ENCODE measurements at regions not wholly inside any gene's neighbourhood (a gene's known extent, or its start where the extent isn't known, plus 50 kb on each side); places are given as distances from the start of the nearest gene placed in this dataset.

DNA sequence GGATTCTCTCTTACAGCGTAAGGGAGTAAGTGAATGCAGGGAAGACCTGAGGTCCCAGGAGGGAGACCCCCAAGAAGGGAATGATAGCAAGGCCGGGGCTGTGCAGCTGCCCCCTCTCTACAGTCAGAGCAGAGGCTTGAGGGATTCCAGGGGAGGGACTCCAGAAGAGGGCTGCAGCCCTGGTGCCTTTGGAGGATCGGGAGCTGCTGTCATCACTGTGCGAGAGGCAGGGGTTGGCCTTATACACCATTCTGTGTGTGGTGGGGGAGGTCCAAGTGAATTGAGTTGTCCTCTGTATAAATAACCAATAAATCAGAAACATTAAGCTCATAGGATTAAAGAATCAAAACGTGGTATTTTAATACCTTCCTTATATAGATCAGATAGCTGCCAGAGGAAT lies 114.9 kb downstream of the GLI2 start:
- peaks cover 0 to 9% (median 3%) of the 10 kb centered on the region in 4 donors for H3K4me1 ChIP-seq
- no peak overlapping the region for H3K27ac ChIP-seq
- no peaks in the 10 kb centered on the region for H3K27me3 ChIP-seq
- WGBS, 2 donors (ENCODE audit: low coverage in 1 of 2): 0 to 61% methylated on average over 1 to 5 of the region's 5 CpGs
- TF ChIP-seq EP300 (IDR thresholded peaks at IDR 0.05; ENCODE audit: low read depth) (no peak), POLR2AphosphoS5 (IDR thresholded peaks at IDR 0.05) (no peak), POLR2A (IDR thresholded peaks at IDR 0.05) (no peak)
- TF ChIP-seq, protein P1, sequence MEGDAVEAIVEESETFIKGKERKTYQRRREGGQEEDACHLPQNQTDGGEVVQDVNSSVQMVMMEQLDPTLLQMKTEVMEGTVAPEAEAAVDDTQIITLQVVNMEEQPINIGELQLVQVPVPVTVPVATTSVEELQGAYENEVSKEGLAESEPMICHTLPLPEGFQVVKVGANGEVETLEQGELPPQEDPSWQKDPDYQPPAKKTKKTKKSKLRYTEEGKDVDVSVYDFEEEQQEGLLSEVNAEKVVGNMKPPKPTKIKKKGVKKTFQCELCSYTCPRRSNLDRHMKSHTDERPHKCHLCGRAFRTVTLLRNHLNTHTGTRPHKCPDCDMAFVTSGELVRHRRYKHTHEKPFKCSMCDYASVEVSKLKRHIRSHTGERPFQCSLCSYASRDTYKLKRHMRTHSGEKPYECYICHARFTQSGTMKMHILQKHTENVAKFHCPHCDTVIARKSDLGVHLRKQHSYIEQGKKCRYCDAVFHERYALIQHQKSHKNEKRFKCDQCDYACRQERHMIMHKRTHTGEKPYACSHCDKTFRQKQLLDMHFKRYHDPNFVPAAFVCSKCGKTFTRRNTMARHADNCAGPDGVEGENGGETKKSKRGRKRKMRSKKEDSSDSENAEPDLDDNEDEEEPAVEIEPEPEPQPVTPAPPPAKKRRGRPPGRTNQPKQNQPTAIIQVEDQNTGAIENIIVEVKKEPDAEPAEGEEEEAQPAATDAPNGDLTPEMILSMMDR (IDR thresholded peaks at IDR 0.05): no peak
- no peak for DNase-seq
- H3K9me3 ChIP-seq: no peaks in the 10 kb centered on the region
- in situ Hi-C loops (cut with MboI; ENCODE audit: low pct_ligation_motif_present in 1 of 4, low pct_unique_long_range_greater_than_20kb in 1 of 4, low sequenced_read_pairs in 3 of 4): no loop called here
- intact Hi-C loops (cut with DNase I; ENCODE audit: low total_unique reads): loop anchor here (10.0 kb wide), 1 partner anchor 116 kb away; the partner anchor contains the start of gene GLI2
- H3K36me3 ChIP-seq: no peaks in the 10 kb centered on the region
- H3K4me3 ChIP-seq: no peak overlapping the region

GRCh38 chr2:120851116-120851773 lies 115.6 kb downstream of the GLI2 start:
- no peak for DNase-seq
- in situ Hi-C loops (cut with MboI; ENCODE audit: low pct_ligation_motif_present in 1 of 4, low pct_unique_long_range_greater_than_20kb in 1 of 4, low sequenced_read_pairs in 3 of 4) (no loop called here), intact Hi-C loops (cut with DNase I; ENCODE audit: low total_unique reads) (loop anchor here (10.0 kb wide), 1 partner anchor 116 kb away; the partner anchor contains the start of gene GLI2)
- no peaks in the 10 kb centered on the region for H3K27me3 ChIP-seq
- no peak overlapping the region for H3K27ac ChIP-seq
- no peak overlapping the region for H3K4me3 ChIP-seq
- TF ChIP-seq POLR2AphosphoS5 (IDR thresholded peaks at IDR 0.05): no peak
- TF ChIP-seq, protein P1 (IDR thresholded peaks at IDR 0.05): no peak
- TF ChIP-seq POLR2A (IDR thresholded peaks at IDR 0.05): no peak
- no peak for TF ChIP-seq EP300 (IDR thresholded peaks at IDR 0.05; ENCODE audit: low read depth)
- no peaks in the 10 kb centered on the region for H3K9me3 ChIP-seq
- H3K36me3 ChIP-seq: no peaks in the 10 kb centered on the region
- peaks cover 0 to 9% (median 3%) of the 10 kb centered on the region in 4 donors for H3K4me1 ChIP-seq
- 81% methylated on average over 3 of the region's 3 CpGs; no CpG with 5 or more reads in 1 of the 2 donors for WGBS, 2 donors (ENCODE audit: low coverage in 1 of 2)

GRCh38 chr2:120852200-120852815 lies 116.6 kb downstream of the GLI2 start:
- H3K36me3 ChIP-seq: no peaks in the 10 kb centered on the region
- H3K4me1 ChIP-seq: peaks cover 0 to 5% (median 1%) of the 10 kb centered on the region in 4 donors
- no peaks in the 10 kb centered on the region for H3K9me3 ChIP-seq
- in situ Hi-C loops (cut with MboI; ENCODE audit: low pct_ligation_motif_present in 1 of 4, low pct_unique_long_range_greater_than_20kb in 1 of 4, low sequenced_read_pairs in 3 of 4): no loop called here
- no peak overlapping the region for H3K4me3 ChIP-seq
- DNase-seq: no peak
- no peak for TF ChIP-seq POLR2A (IDR thresholded peaks at IDR 0.05)
- TF ChIP-seq, protein P1 (IDR thresholded peaks at IDR 0.05): no peak
- no peak for TF ChIP-seq EP300 (IDR thresholded peaks at IDR 0.05; ENCODE audit: low read depth)
- TF ChIP-seq POLR2AphosphoS5 (IDR thresholded peaks at IDR 0.05): no peak
- H3K27me3 ChIP-seq: no peaks in the 10 kb centered on the region
- H3K27ac ChIP-seq: no peak overlapping the region
- intact Hi-C loops (cut with DNase I; ENCODE audit: low total_unique reads): loop anchor here (10.0 kb wide), 1 partner anchor 118 kb away; the partner anchor contains the start of gene GLI2
- WGBS, 2 donors (ENCODE audit: low coverage in 1 of 2): 78% methylated on average over 12 of the region's 12 CpGs; no CpG with 5 or more reads in 1 of the 2 donors

- Histone ChIP-seq H3K36me3 (no peaks in the 10 kb centered on the region), H3K4me1 (no peaks in the 10 kb centered on the region), H3K9me3 (no peaks in the 10 kb centered on the region), H3K27ac (no peak overlapping the region), H3K27me3 (no peaks in the 10 kb centered on the region), H3K4me3 (no peak overlapping the region)
- TF ChIP-seq POLR2A (IDR thresholded peaks at IDR 0.05) (no peak), EP300 (IDR thresholded peaks at IDR 0.05; ENCODE audit: low read depth) (no peak), POLR2AphosphoS5 (IDR thresholded peaks at IDR 0.05) (no peak)
- TF ChIP-seq, protein P1 (IDR thresholded peaks at IDR 0.05): no peak
- intact Hi-C loops (cut with DNase I; ENCODE audit: low total_unique reads) (loop anchor here (10.0 kb wide), 1 partner anchor 119 kb away; the partner anchor contains the start of gene GLI2), in situ Hi-C loops (cut with MboI; ENCODE audit: low pct_ligation_motif_present in 1 of 4, low pct_unique_long_range_greater_than_20kb in 1 of 4, low sequenced_read_pairs in 3 of 4) (no loop called here)
- WGBS, 2 donors (ENCODE audit: low coverage in 1 of 2): 82% methylated on average over 5 of the region's 5 CpGs; no CpG with 5 or more reads in 1 of the 2 donors
- no peak for DNase-seq
Measured at GRCh38 chr2:120853306-120854013, 117.8 kb downstream of the GLI2 start.
